ENCODE measurements at regions not wholly inside any gene's neighbourhood (a gene's known extent, or its start where the extent isn't known, plus 50 kb on each side); places are given as distances from the start of the nearest gene placed in this dataset.

- TF ChIP-seq CTCF (conservative IDR thresholded peaks at IDR 0.05; ENCODE audit: low read depth, low read length), result no peak
- no peak overlapping the region for H3K4me3 ChIP-seq (ENCODE audit: low read length)
- DNase-seq (ENCODE audit: low read depth), result no peak
Observed at GRCh38 chr20:7237251-7237650, 469.8 kb downstream of the BMP2 start.

GRCh38 chr20:7240490-7240889, 473.0 kb downstream of the BMP2 start:
- DNase-seq (ENCODE audit: low read depth), result no peak
- no peak for TF ChIP-seq CTCF (conservative IDR thresholded peaks at IDR 0.05; ENCODE audit: low read depth, low read length)
- H3K4me3 ChIP-seq (ENCODE audit: low read length), result no peak overlapping the region

- no peak overlapping the region for H3K4me3 ChIP-seq (ENCODE audit: low read length)
- no peak for TF ChIP-seq CTCF (conservative IDR thresholded peaks at IDR 0.05; ENCODE audit: low read depth, low read length)
- no peak for DNase-seq (ENCODE audit: low read depth)
Observed at GRCh38 chr20:7248281-7249201, 481.1 kb downstream of the BMP2 start.

- no peak for DNase-seq (ENCODE audit: low read depth)
- TF ChIP-seq CTCF (conservative IDR thresholded peaks at IDR 0.05; ENCODE audit: low read depth, low read length), result no peak
- no peak overlapping the region for H3K4me3 ChIP-seq (ENCODE audit: low read length)
Observed at GRCh38 chr20:7250337-7250736, 482.9 kb downstream of the BMP2 start.

GRCh38 chr20:7257099-7257498, 489.6 kb downstream of the BMP2 start:
- TF ChIP-seq CTCF (conservative IDR thresholded peaks at IDR 0.05; ENCODE audit: low read depth, low read length), result no peak
- no peak overlapping the region for H3K4me3 ChIP-seq (ENCODE audit: low read length)
- no peak for DNase-seq (ENCODE audit: low read depth)

GRCh38 chr20:7257692-7258466, 490.4 kb downstream of the BMP2 start:
- TF ChIP-seq CTCF (conservative IDR thresholded peaks at IDR 0.05; ENCODE audit: low read depth, low read length), result no peak
- DNase-seq (ENCODE audit: low read depth), result no peak
- no peak overlapping the region for H3K4me3 ChIP-seq (ENCODE audit: low read length)

All from retinal pigment epithelial cell (primary cell).